Kidney (tissue), 13 donors: ENCODE measurements at regions not wholly inside any gene's neighbourhood (a gene's known extent, or its start where the extent isn't known, plus 50 kb on each side); places are given as distances from the start of the nearest gene placed in this dataset.
A peak's percentile ranks its signal among the peaks of the same experiment; 100 is the strongest.

Source experiments
- DNase-seq, 5 donors: peaks; one replicate each; pipeline ENCODE4 v3.0.0-alpha.2; 2013 to 2020
- FAIRE-seq: peaks from 2 replicates; lab custom pipeline; 2012; peaks lifted over from hg19 to GRCh38; lab: Jason Lieb, UNC
- H3K27ac ChIP-seq, 2 donors: one replicate each; pipeline ENCODE4 v1.7.0; 2013; ENCODE audit warnings: low read depth in 2 of 2, low read length in 2 of 2, inconsistent platforms in 1 of 2
- H3K27me3 ChIP-seq: one replicate; pipeline ENCODE4 v1.7.1; 2013; ENCODE audit warnings: low read length, inconsistent platforms; ENCODE audit not compliant: control insufficient read depth, insufficient read depth
- H3K36me3 ChIP-seq, 3 donors: one replicate each; pipeline versions ENCODE4 v1.7.0 to v1.7.1; 2013; ENCODE audit warnings: low read length in 3 of 3, control low read depth in 1 of 3, inconsistent platforms in 1 of 3; ENCODE audit not compliant: insufficient read depth in 3 of 3, control insufficient read depth in 2 of 3
- H3K4me1 ChIP-seq, 3 donors: one replicate each; pipeline versions ENCODE4 v1.7.0 to v1.7.1; 2013; ENCODE audit warnings: low read length in 3 of 3, inconsistent platforms in 1 of 3, low read depth in 1 of 3; ENCODE audit not compliant: control insufficient read depth in 2 of 3, insufficient read depth in 2 of 3
- H3K4me3 ChIP-seq, 3 donors: one replicate each; pipeline versions ENCODE4 v1.7.0 to v1.8.1; 2013; ENCODE audit warnings: low read length in 3 of 3, control low read depth in 1 of 3, inconsistent platforms in 1 of 3
- H3K9ac ChIP-seq, 3 donors: one replicate each; pipeline versions ENCODE4 v1.7.0 to v1.7.1; 2013; ENCODE audit warnings: low read length in 3 of 3, control low read depth in 1 of 3, inconsistent platforms in 1 of 3
- H3K9me3 ChIP-seq, 3 donors: one replicate each; pipeline versions ENCODE4 v1.7.0 to v1.7.1; 2013; ENCODE audit warnings: low read length in 3 of 3, control low read depth in 1 of 3, inconsistent platforms in 1 of 3; ENCODE audit not compliant: control insufficient read depth in 2 of 3, insufficient read depth in 1 of 3
- CTCF ChIP-seq: IDR thresholded peaks from 3 replicates; pipeline ENCODE4 v1.5.1; 2012; ENCODE audit warnings: mild to moderate bottlenecking, moderate library complexity, borderline replicate concordance; ENCODE audit not compliant: insufficient read depth; ENCODE audit errors: extremely low read depth
- intact Hi-C: fragments of 100-400 bp; cut with DNase I; formaldehyde crosslinking; loops from one replicate; pipeline ENCODE4 v1.11.1; 2022
- donor health status: control.
- donor health status: control.
- donor health status: control.
- donor health status: control.
- donor health status: control.
- donor health status: DM: yes; HTN: yes; CAD: no.
- donor health status: Normal renal cell carcinoma (clear cell type).

- H3K9ac ChIP-seq = peak overlapping the region in 2 of 3 donors; percentile 44 to 81
- TF ChIP-seq CTCF = no peak
- intact Hi-C loops = no loop called here
Measured at GRCh38 chr7:131109759-131110296, 217.8 kb upstream of the MKLN1 start.

GRCh38 chr7:131110297-131111080 is 217.2 kb upstream of the MKLN1 start:
- Histone ChIP-seq H3K27me3 (peaks cover 20% of the 10 kb centered on the region), H3K36me3 (no peaks in the 10 kb centered on the region), H3K9ac (peak overlapping the region in 2 of 3 donors; percentile 44 to 61), H3K4me3 (peak overlapping the region in 2 of 3 donors; percentile 87 to 92), H3K27ac (peak overlapping the region; percentile 93 to 98), H3K4me1 (peaks cover 0 to 25% (median 20%) of the 10 kb centered on the region in 3 donors), H3K9me3 (no peaks in the 10 kb centered on the region)
- TF ChIP-seq CTCF = no peak
- FAIRE-seq (no peak), DNase-seq (peak in 2 of 5 donors; percentile 3 to 5)
- intact Hi-C loops = no loop called here

More at GRCh38 chr7:131109759-131110296, 217.8 kb upstream of the MKLN1 start:
- Histone ChIP-seq H3K27me3 (peaks cover 22% of the 10 kb centered on the region), H3K4me3 (peak overlapping the region in 2 of 3 donors; percentile 87 to 92), H3K27ac (peak overlapping the region; percentile 93 to 98), H3K4me1 (peaks cover 0 to 31% (median 25%) of the 10 kb centered on the region in 3 donors), H3K36me3 (peaks cover 0 to 6% (median 0%) of the 10 kb centered on the region in 3 donors), H3K9me3 (no peaks in the 10 kb centered on the region)
- FAIRE-seq (no peak), DNase-seq (peak; percentile 84 to 95 (median 89))

- Histone ChIP-seq H3K9me3 (no peaks in the 10 kb centered on the region), H3K9ac (peak overlapping the region in 2 of 3 donors; percentile 27 to 44), H3K36me3 (no peaks in the 10 kb centered on the region), H3K4me3 (peak overlapping the region in 2 of 3 donors; percentile 87 to 92), H3K4me1 (peaks cover 0 to 25% (median 20%) of the 10 kb centered on the region in 3 donors), H3K27ac (peak overlapping the region; percentile 93 to 98), H3K27me3 (peaks cover 20% of the 10 kb centered on the region)
- FAIRE-seq (peak; percentile 70), DNase-seq (peak in 2 of 5 donors; percentile 18 to 31)
- intact Hi-C loops = no loop called here
- TF ChIP-seq CTCF = no peak
Measured at GRCh38 chr7:131111081-131111576, 216.5 kb upstream of the MKLN1 start.
